Ishikawa (cell line): ENCODE measurements at regions not wholly inside any gene's neighbourhood (a gene's known extent, or its start where the extent isn't known, plus 50 kb on each side); places are given as distances from the start of the nearest gene placed in this dataset.

Source experiments
- EP300 ChIP-seq: IDR thresholded peaks from 2 replicates; pipeline ENCODE4 v1.6.1; 2012; ENCODE audit warnings: borderline replicate concordance
- NFIC ChIP-seq: IDR thresholded peaks from 2 replicates; pipeline ENCODE4 v1.6.1; 2012

DNA sequence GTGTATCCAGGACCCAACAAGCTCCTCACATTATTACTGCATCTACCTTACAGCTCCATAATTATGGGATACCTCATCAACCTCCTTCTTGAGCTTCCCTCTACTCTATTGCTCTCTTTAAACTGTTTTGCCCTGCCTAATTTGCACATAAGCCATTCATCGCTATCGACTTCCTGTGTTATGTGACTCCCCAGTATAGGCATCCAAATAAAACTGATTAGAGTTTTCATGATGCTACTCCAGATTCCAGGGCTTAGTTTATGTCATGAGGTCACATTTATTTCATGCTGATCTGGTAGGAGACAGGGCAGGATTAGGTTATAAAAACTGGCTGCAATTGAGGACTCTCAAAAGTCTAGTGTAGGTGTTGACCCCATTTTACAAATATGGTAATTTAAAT, 569.9 kb upstream of the MGAT4C start:
- no peak for TF ChIP-seq EP300
- TF ChIP-seq NFIC = no peak
